ENCODE measurements at regions not wholly inside any gene's neighbourhood (a gene's known extent, or its start where the extent isn't known, plus 50 kb on each side); places are given as distances from the start of the nearest gene placed in this dataset.
"Not testable (repeated sequence)": the region's sequence is repeated elsewhere in the genome, so short reads cannot be mapped to it uniquely, and the experiment has no call there.

- DNase-seq: peak; percentile 75
Measured at GRCh38 chr2:12555012-12555645, 161.6 kb upstream of the TRIB2 start.

DNA sequence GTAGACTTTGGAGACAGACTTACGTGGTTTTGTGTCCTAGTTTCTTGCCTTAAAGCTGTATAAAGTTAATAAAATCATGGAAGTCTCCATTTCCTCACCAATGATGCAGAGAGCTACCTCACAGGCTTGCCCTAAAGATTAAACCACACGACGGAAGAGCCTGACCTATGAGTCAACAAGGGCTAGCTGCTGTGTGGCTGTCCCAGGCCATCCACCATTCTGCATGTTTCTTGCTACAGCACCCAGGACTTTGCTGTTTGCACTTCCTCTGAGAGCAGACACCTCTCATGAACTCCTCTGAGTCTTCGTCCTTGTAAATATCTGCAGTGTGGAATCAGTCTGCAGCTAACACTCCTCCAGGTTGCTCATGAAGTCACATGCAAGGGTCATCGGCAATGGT, 160.0 kb upstream of the TRIB2 start:
- DNase-seq: peak; percentile 72

GRCh38 chr2:12557688-12558087, 159.0 kb upstream of the TRIB2 start:
- DNase-seq: no peak

- DNase-seq: no peak
Measured at GRCh38 chr2:12558519-12558918, 158.2 kb upstream of the TRIB2 start.

DNA sequence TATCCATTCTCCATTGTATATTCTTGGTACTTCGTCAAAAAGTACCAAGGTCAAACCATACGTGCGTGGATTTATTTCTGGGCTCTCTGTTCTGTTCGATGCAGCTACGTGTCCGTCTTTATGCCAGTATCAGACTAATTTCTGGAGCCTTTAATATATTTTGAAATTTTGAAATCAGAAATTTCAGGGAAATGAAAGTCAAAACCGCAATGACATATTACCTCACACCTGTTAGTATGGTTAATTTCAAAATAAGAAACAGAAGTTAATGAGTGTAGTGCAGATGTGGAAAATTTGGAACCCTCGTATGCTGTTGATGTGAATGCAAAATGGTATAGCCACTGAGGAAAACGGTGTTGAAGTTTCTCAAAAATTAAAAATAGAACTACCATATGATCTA, 156.1 kb upstream of the TRIB2 start:
- DNase-seq: no peak

- DNase-seq: no peak
Measured at GRCh38 chr2:12567411-12567810, 149.3 kb upstream of the TRIB2 start.

DNA sequence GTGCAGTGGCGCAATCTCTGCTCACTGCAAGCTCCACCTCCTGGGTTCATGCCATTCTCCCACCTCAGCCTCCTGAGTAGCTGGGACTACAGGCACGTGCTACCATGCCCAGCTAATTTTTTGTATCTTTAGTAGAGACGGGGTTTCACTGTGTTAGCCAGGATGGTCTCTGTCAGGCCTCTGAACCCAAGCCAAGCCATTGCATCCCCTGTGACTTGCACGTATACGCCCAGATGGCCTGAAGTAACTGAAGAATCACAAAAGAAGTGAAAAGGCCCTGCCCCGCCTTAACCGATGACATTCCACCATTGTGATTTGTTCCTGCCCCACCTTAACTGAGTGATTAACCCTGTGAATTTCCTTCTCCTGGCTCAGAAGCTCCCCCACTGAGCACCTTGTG, 147.2 kb upstream of the TRIB2 start:
- DNase-seq: not testable (repeated sequence)

DNA sequence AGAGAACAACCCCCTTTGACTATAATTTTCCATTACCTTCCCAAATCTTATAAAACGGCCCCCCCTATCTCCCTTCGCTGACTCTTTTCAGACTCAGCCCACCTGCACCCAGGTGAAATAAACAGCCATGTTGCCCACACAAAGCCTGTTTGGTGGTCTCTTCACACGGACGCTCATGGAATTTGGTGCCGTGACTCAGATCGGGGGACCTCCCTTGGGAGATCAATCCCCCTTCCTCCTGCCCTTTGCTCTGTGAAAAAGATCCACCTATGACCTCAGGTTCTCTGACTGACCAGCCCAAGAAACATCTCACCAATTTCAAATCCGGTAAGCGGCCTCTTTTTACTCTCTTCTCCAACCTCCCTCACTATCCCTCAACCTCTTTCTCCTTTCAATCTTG, 146.8 kb upstream of the TRIB2 start:
- not testable (repeated sequence) for DNase-seq

- no peak for DNase-seq
Measured at GRCh38 chr2:12577091-12577490, 139.6 kb upstream of the TRIB2 start.

DNA sequence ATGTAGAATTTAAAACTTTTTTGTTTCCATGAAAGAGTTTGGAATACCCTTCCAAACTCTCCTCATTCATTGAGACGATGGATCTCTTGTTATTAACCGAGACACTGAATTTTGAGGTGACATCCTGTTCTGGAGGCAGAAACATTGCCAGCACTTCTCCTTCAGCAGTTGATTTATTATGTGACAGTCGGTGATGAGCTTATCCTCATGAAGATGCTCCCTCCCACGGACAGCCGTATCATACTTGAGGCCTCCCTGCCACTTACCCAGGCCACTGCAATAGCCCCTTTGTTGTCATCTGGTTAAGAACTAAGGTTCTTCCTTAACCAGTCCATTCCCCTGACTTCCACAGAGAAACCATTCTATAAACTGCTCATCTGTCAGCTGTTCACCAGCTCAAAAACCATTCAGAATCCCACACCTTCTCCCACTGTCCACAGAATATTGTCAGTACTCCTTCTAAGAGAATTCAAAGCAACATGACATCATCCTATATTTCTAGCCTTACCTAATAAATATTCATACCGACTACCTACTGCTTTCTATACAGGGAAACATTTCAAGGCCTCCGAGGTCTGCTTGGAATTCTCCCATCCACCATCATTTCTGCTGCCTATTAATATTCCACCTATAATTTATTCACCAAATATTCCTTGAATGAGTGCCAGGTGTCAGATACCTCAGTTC, 139.0 kb upstream of the TRIB2 start:
- DNase-seq: no peak

GRCh38 chr2:12579018-12579417, 137.7 kb upstream of the TRIB2 start:
- DNase-seq: no peak

DNA sequence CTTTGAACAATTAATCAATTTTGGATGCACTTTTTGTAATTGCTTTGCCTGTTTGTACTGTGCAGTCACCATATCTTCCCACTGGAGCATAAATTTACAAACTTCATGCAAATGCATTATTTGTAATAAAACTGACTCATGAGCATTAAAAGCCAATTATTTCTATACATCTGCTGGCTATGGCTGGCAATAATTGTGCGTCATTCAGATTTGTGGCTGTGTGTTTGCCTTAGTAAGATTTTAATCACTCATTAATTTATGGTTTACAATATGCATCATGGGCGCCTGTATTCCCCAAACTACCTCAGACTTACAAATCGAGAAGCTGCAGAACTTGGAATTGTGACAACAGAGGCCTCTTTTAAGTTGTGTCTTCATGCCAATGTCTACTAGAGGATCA, 132.4 kb upstream of the TRIB2 start:
- no peak for DNase-seq

GRCh38 chr2:12585784-12586183, 131.0 kb upstream of the TRIB2 start:
- DNase-seq: no peak

DNA sequence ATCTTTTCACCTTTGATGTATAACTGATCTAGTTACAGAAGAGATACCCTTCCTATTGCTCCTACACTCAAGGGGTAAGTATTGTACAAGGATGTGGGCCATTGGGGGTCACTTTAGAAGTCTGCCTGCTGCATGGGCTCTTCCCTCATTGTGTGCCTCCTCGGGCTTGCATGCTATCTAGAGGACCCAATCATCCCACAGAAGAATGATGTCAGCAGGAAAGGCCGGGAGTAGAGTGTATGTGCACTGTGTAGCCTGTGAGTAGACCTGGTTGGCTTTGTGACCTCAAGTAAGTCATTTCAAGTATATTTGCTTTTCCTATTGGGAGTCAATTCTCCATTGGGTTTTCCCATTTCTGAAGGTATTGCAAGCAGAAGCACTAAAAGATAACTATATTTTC, 129.5 kb upstream of the TRIB2 start:
- no peak for DNase-seq

- peak; percentile 95 for DNase-seq
Measured at GRCh38 chr2:12587729-12588522, 128.8 kb upstream of the TRIB2 start.

DNA sequence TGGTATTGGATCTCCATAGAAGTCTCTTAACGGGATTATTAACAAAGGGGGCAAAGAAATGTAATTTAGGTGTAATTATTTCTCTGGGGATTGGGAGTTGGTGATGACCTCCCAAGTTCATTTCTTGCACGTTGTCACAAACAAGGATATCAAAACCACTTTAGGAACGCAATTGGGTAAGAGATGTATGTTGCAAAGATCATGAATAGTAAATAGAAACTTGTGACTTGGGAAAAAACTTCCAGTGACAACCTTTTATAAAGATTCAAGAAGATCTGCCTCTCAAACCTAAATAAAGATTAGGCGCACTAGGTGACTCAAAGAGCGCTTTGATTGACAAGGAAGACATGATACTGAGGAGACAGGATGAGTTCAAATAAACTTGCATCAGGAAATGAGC, 127.8 kb upstream of the TRIB2 start:
- no peak for DNase-seq

DNA sequence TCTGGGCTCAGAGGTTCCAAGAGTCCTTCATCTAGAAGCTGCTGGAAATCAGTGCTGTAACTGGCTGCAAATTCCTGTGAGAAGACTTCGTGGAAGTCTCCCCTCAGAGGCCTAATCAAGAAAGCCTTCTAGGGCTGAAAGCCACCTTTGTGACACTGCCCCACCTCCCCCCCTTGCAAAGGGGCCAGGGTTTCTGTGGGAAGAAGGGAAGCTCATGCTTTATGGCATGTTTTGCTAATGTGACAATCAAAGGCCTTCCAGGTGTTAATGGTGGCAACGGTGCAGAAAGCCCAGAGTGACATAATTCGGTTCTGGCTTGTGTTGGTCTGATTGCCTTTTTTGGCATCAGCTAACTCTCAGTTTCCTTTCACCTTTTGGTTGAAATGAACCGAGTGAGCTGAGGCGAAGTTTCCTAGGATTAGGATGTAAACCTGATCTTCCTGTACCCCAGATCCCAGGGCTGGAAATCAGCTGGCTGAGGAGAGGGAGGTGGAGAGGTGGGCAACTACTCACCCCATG, 126.9 kb upstream of the TRIB2 start:
- DNase-seq: no peak

DNA sequence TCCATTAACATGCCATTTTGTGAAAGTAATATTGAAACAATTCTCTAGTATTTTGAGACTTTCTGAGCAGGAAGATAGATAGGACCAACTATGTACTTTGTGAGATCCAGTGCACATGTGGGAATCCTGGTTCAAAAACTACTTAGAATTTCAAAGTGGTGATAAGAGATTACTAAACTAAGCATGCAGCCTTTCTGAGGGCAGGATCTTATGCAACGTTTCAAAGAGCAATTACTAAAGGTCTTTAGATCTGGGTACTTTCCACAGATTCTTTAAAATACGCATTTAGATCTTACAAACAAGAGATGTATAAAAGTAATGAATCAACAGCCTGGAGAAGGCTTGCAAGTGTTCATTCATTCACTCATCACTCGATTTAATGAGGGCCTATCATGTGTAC, 124.4 kb upstream of the TRIB2 start:
- DNase-seq: no peak

DNA sequence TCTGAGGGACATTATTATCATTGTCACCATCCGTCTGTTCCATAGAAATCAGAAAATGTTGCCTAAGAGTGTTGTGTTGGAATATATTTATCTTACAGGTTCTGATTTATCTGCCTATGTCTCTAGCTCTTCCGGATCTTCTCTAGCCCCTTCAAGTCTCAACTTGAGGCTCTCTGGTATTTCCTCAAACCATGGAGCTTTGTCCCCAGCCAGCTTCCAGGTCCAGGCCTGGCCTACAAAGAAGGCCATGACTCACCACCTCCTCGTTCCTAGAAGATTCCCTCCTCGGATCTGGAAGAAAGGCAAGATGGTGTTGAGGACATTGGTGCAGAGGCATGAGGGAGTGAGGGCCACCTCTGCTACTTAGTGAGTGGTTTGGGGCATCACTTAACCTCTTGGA, 122.1 kb upstream of the TRIB2 start:
- DNase-seq: no peak

GRCh38 chr2:12596771-12597170, 120.0 kb upstream of the TRIB2 start:
- no peak for DNase-seq

GRCh38 chr2:12597610-12598009, 119.1 kb upstream of the TRIB2 start:
- DNase-seq: no peak

- DNase-seq: peak; percentile 64
Measured at GRCh38 chr2:12602661-12603060, 114.1 kb upstream of the TRIB2 start.

DNA sequence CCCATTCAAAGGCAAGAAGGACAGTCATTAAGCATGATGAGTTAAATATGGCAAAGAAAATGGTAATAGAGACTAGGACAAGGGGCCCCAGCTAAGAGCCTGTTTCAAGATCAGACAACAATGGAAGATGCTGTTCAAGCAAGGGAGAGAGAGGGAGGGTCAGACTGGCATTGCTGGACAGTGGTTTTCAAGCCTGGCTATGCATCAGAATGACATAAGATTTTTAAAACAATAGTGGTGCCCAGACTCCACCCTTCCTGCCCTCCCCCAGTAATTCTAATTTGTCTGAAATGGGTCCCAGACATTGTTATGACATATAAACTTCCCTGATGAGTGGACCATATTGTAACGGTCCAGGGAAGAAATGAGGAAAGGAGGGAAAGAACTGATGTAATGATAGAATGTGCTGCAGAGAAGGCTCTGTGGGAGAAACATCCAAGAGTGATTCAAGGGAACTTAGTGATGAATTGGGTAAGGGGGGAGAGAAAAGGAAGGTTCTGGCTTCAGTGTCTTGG, 112.9 kb upstream of the TRIB2 start:
- DNase-seq: no peak
